Hepatocyte (in vitro differentiated cells): ENCODE measurements at regions not wholly inside any gene's neighbourhood (a gene's known extent, or its start where the extent isn't known, plus 50 kb on each side); places are given as distances from the start of the nearest gene placed in this dataset.

Experiments
- CTCF ChIP-seq: fragments of 200-600 bp; sonication (generic); IDR thresholded peaks from 2 replicates; pipeline ENCODE4 v1.5.1; 2016; ENCODE audit warnings: antibody characterized with exemption, mild to moderate bottlenecking; ENCODE audit not compliant: poor library complexity
- EZH2 ChIP-seq: fragments of 200-600 bp; sonication (generic); IDR thresholded peaks from 2 replicates; pipeline ENCODE4 v1.6.1; 2016; ENCODE audit warnings: antibody characterized with exemption, mild to moderate bottlenecking, borderline replicate concordance
- EZH2phosphoT487 ChIP-seq: fragments of 200-600 bp; sonication (generic); IDR thresholded peaks from one replicate; pipeline ENCODE4 v1.6.1; 2018; ENCODE audit warnings: antibody characterized with exemption, mild to moderate bottlenecking, low read depth, moderate library complexity; ENCODE audit not compliant: unreplicated experiment, severe bottlenecking

- TF ChIP-seq CTCF (no peak), EZH2 (no peak), EZH2phosphoT487 (no peak)
These were observed 77.2 kb downstream of the CXCL12 start for GRCh38 chr10:44307691-44308090.
